Fibroblast of skin of right biceps (primary cell): ENCODE measurements at regions not wholly inside any gene's neighbourhood (a gene's known extent, or its start where the extent isn't known, plus 50 kb on each side); places are given as distances from the start of the nearest gene placed in this dataset.
"Not testable (repeated sequence)": the region's sequence is repeated elsewhere in the genome, so short reads cannot be mapped to it uniquely, and the experiment has no call there.

ENCODE experiments used
- DNase-seq: peaks from one replicate; pipeline ENCODE4 v3.0.0-alpha.2; 2013

- no peak for DNase-seq
Measured at GRCh38 chr5:124873188-124873587, 126.7 kb upstream of the ZNF608 start.

GRCh38 chr5:124873713-124874112 is 127.3 kb upstream of the ZNF608 start:
- DNase-seq, result no peak

- no peak for DNase-seq
Measured at GRCh38 chr5:124876566-124876965, 130.1 kb upstream of the ZNF608 start.

- no peak for DNase-seq
Measured at GRCh38 chr5:124876983-124877382, 130.5 kb upstream of the ZNF608 start.

- DNase-seq, result no peak
Measured at GRCh38 chr5:124877501-124878146, 131.2 kb upstream of the ZNF608 start.

- no peak for DNase-seq
Measured at GRCh38 chr5:124878583-124879342, 132.3 kb upstream of the ZNF608 start.

GRCh38 chr5:124880903-124881697 is 134.7 kb upstream of the ZNF608 start:
- no peak for DNase-seq

- DNase-seq, result no peak
Measured at GRCh38 chr5:124883681-124884080, 137.2 kb upstream of the ZNF608 start.

GRCh38 chr5:124884114-124884513 is 137.7 kb upstream of the ZNF608 start:
- DNase-seq, result no peak

- DNase-seq, result no peak
Measured at GRCh38 chr5:124885490-124885889, 139.1 kb upstream of the ZNF608 start.

GRCh38 chr5:124887223-124887622 is 140.8 kb upstream of the ZNF608 start:
- DNase-seq, result no peak

- no peak for DNase-seq
Measured at GRCh38 chr5:124888050-124888506, 141.6 kb upstream of the ZNF608 start.

GRCh38 chr5:124888622-124889485 is 142.4 kb upstream of the ZNF608 start:
- DNase-seq, result no peak

- peak; percentile 58 for DNase-seq
Measured at GRCh38 chr5:124889486-124889825, 143.0 kb upstream of the ZNF608 start.

- no peak for DNase-seq
Measured at GRCh38 chr5:124889850-124890249, 143.4 kb upstream of the ZNF608 start.

GRCh38 chr5:124890442-124890841 is 144.0 kb upstream of the ZNF608 start:
- not testable (repeated sequence) for DNase-seq

- DNase-seq, result no peak
Measured at GRCh38 chr5:124891179-124891578, 144.7 kb upstream of the ZNF608 start.

- no peak for DNase-seq
Measured at GRCh38 chr5:124892185-124892848, 145.9 kb upstream of the ZNF608 start.

- no peak for DNase-seq
Measured at GRCh38 chr5:124894541-124894940, 148.1 kb upstream of the ZNF608 start.

GRCh38 chr5:124895236-124895635 is 148.8 kb upstream of the ZNF608 start:
- no peak for DNase-seq

- peak; percentile 44 for DNase-seq
Measured at GRCh38 chr5:124901081-124901480, 154.6 kb upstream of the ZNF608 start.
